ENCODE measurements at regions not wholly inside any gene's neighbourhood (a gene's known extent, or its start where the extent isn't known, plus 50 kb on each side); places are given as distances from the start of the nearest gene placed in this dataset.

DNA sequence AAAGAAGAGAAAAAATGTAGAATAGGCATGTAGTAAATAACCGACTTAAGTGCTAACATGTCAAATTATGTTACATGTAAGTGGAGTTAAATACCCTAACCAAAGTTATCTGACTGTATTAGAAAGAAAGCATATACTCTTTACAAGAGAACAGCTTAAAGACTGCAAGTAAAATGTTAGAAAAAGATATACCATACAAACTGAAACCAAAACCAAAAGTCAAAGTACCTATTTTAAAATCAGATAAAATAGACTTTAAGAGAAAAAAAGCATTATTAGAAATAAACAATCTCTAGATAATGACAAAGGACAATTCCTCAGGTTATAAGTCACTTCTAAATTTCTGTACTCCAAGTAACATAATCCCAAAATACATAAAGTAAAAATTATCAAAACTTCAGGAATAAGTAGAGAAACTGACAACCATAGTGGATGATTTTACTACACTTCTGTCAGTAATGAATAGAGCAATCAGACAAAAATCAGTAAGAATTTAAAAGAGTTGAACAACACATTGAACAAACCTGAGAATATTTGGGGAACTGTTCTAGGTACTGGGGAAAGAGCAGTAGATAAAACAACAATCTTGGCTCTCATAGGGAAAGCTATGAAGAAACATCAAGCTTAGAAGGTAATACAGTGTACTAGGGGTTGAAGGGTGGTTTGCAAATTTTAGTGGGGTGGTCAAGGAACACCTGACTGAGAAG, 127.3 kb downstream of the TBX19 start:
- TF ChIP-seq, protein P1, sequence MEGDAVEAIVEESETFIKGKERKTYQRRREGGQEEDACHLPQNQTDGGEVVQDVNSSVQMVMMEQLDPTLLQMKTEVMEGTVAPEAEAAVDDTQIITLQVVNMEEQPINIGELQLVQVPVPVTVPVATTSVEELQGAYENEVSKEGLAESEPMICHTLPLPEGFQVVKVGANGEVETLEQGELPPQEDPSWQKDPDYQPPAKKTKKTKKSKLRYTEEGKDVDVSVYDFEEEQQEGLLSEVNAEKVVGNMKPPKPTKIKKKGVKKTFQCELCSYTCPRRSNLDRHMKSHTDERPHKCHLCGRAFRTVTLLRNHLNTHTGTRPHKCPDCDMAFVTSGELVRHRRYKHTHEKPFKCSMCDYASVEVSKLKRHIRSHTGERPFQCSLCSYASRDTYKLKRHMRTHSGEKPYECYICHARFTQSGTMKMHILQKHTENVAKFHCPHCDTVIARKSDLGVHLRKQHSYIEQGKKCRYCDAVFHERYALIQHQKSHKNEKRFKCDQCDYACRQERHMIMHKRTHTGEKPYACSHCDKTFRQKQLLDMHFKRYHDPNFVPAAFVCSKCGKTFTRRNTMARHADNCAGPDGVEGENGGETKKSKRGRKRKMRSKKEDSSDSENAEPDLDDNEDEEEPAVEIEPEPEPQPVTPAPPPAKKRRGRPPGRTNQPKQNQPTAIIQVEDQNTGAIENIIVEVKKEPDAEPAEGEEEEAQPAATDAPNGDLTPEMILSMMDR (IDR thresholded peaks at IDR 0.05) = no peak
- no peak for TF ChIP-seq POLR2A (IDR thresholded peaks at IDR 0.05)
